Gastrocnemius medialis (tissue), 4 donors: ENCODE measurements at regions not wholly inside any gene's neighbourhood (a gene's known extent, or its start where the extent isn't known, plus 50 kb on each side); places are given as distances from the start of the nearest gene placed in this dataset.

Experiments
- ATAC-seq, 2 donors: fragments of 150-250 bp; one replicate each; pipeline ENCODE4 v1.9.1; 2016
- DNase-seq, 2 donors: peaks; one replicate each; pipeline ENCODE4 v3.0.0-alpha.2; 2019
- H3K27ac ChIP-seq, 4 donors: fragments of 200-600 bp; sonication (generic); 1 replicate in 1 of 4; 2 replicates in 3 of 4; pipeline ENCODE4 v1.5.1; 2016 to 2018; ENCODE audit warnings: mild to moderate bottlenecking in 2 of 4, moderate library complexity in 1 of 4
- H3K27me3 ChIP-seq, 3 donors: fragments of 200-600 bp; sonication (generic) in 2 of 3; 1 replicate in 1 of 3; 2 replicates in 2 of 3; pipeline versions ENCODE4 v1.5.1 to v1.6.0; 2016 to 2019; ENCODE audit warnings: mild to moderate bottlenecking in 1 of 3, moderate library complexity in 1 of 3
- H3K36me3 ChIP-seq, 2 donors: fragments of 200-600 bp; sonication (generic) in 1 of 2; one replicate each; pipeline ENCODE4 v1.5.1; 2017 to 2018
- H3K4me1 ChIP-seq, 2 donors: fragments of 200-600 bp; sonication (generic) in 1 of 2; one replicate each; pipeline ENCODE4 v1.5.1; 2016 to 2017; ENCODE audit warnings: mild to moderate bottlenecking in 2 of 2
- H3K4me3 ChIP-seq, 4 donors: fragments of 200-600 bp; sonication (generic) in 3 of 4; 1 replicate in 1 of 4; 2 replicates in 3 of 4; pipeline ENCODE4 v1.5.1; 2016 to 2019; ENCODE audit warnings: mild to moderate bottlenecking in 2 of 4
- H3K9me3 ChIP-seq, 3 donors: fragments of 200-600 bp; sonication (generic) in 2 of 3; 1 replicate in 1 of 3; 2 replicates in 2 of 3; pipeline ENCODE4 v1.5.1; 2016 to 2019
- POLR2A ChIP-seq, 2 donors: fragments of 450-650 bp; IDR thresholded peaks; one replicate each; pipeline ENCODE4 v1.6.1; 2017; ENCODE audit warnings: antibody characterized with exemption in 2 of 2, mild to moderate bottlenecking in 2 of 2, moderate library complexity in 2 of 2
- in situ Hi-C, 4 donors: fragments of 200-750 bp; cut with MboI; loops; one replicate each; pipeline versions ENCODE4 v1.15.0 to v1.8.0; 2017; ENCODE audit warnings: low sequenced_read_pairs in 4 of 4
- intact Hi-C: fragments of 100-400 bp; cut with DNase I; formaldehyde crosslinking; loops from one replicate; pipeline ENCODE4 v1.15.1; 2023; ENCODE audit warnings: low total_unique reads
- TF ChIP-seq, protein P1 (sequence below), 5 experiments: fragments of 450-650 bp in 3 of 5; fragments of 200-600 bp in 2 of 5; sonication (generic) in 2 of 5; IDR thresholded peaks in 4 of 5; conservative IDR thresholded peaks in 1 of 5; 1 replicate in 4 of 5; 2 replicates in 1 of 5; pipeline ENCODE4 v1.5.1; 2016 to 2019; ENCODE audit warnings: antibody characterized with exemption in 5 of 5, mild to moderate bottlenecking in 3 of 5, moderate library complexity in 3 of 5

DNA sequence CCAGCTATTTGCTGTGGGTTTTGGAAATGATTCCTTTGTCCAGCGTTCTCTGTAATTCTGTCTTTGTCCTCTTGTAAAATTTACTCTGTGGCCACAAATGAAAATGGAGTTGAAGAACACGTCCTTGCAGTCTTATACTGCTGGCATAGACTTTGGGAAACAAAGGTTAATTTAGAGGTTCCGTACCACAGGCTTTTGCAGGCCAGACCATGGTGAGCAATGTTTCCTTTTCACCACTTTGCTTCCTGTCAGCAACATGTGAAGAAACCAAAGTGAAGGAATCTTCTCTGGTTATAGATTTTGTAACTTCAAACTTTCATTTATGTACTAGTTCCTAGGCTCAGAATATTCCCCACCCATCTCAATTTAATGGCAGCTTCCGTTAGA is 488.5 kb downstream of the MDFIC start:
- TF ChIP-seq, protein P1, sequence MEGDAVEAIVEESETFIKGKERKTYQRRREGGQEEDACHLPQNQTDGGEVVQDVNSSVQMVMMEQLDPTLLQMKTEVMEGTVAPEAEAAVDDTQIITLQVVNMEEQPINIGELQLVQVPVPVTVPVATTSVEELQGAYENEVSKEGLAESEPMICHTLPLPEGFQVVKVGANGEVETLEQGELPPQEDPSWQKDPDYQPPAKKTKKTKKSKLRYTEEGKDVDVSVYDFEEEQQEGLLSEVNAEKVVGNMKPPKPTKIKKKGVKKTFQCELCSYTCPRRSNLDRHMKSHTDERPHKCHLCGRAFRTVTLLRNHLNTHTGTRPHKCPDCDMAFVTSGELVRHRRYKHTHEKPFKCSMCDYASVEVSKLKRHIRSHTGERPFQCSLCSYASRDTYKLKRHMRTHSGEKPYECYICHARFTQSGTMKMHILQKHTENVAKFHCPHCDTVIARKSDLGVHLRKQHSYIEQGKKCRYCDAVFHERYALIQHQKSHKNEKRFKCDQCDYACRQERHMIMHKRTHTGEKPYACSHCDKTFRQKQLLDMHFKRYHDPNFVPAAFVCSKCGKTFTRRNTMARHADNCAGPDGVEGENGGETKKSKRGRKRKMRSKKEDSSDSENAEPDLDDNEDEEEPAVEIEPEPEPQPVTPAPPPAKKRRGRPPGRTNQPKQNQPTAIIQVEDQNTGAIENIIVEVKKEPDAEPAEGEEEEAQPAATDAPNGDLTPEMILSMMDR (IDR thresholded peaks at IDR 0.05 in 4 of 5, conservative IDR thresholded peaks at IDR 0.05 in 1 of 5) = no peak
- no peak for TF ChIP-seq POLR2A (IDR thresholded peaks at IDR 0.05)
- no peak for ATAC-seq

DNA sequence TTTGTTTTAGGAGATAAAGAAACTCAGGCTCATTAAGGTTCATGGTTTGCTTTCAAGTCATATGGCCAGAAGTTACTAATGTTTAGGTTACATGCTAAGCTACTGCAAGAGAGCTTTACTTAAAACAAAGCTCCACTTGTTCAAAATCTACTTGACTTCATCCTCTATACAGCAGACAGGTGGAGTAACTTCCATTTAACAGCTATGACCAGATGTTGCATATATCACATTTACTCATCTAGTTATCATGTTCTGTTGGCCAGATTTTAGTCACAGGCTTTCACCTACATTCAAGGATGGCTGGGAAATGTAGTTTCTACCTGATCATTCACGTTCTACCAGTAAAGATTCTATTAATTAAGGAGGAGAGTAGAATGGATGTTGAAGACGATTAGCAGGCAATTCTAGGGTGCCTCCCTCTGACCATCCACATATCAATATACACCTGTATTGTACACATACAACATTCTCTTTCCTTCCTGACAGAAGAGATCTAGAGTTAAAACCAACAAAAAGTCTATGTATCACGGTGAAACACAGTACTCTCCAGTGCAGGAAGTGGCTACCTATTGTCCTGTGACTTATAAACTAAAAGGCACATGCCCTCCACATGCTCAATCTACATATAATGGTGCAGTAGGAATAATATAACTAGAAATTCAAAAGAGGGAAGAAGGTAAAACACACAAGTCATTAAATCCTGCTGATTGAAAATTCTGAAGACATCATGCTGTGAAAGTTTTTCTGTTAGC is 488.0 kb downstream of the MDFIC start:
- H3K4me3 ChIP-seq = no peak overlapping the region
- ATAC-seq = no peak
- no peak for DNase-seq
- in situ Hi-C loops (no loop called here), intact Hi-C loops (no loop called here)
- no peak overlapping the region for H3K27ac ChIP-seq
- TF ChIP-seq, protein P1 (IDR thresholded peaks at IDR 0.05 in 4 of 5, conservative IDR thresholded peaks at IDR 0.05 in 1 of 5) = no peak
- no peaks in the 10 kb centered on the region for H3K9me3 ChIP-seq
- no peaks in the 10 kb centered on the region for H3K4me1 ChIP-seq
- no peaks in the 10 kb centered on the region for H3K36me3 ChIP-seq
- H3K27me3 ChIP-seq = no peaks in the 10 kb centered on the region

More for the DNA sequence above, 488.5 kb downstream of the MDFIC start:
- intact Hi-C loops (no loop called here), in situ Hi-C loops (no loop called here)
- Histone ChIP-seq H3K36me3 (no peaks in the 10 kb centered on the region), H3K9me3 (no peaks in the 10 kb centered on the region), H3K4me3 (no peak overlapping the region), H3K4me1 (no peaks in the 10 kb centered on the region), H3K27me3 (no peaks in the 10 kb centered on the region), H3K27ac (no peak overlapping the region)
- DNase-seq = no peak

DNA sequence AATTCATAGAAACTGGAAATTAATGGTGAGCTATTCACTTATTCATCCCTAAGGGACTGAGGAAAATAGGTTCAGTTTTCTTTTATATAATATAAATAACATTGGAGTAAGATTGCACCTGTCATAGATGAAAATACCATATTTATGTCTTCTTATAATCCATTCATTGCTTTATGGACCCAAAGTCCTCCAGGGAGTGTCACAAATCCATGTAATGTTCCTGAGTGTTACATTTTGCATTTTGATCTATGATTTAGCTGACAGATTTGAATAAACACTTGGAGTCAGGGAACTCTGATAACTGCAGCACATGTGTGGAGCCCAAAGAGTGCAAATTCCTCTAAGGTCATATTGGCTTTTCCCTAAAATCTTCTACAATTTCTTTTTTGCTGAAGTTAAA is 484.3 kb downstream of the MDFIC start:
- DNase-seq (no peak), ATAC-seq (no peak)
- H3K27me3 ChIP-seq = no peaks in the 10 kb centered on the region
- H3K4me3 ChIP-seq = no peak overlapping the region
- in situ Hi-C loops (no loop called here), intact Hi-C loops (no loop called here)
- no peak overlapping the region for H3K27ac ChIP-seq
- no peaks in the 10 kb centered on the region for H3K4me1 ChIP-seq
- TF ChIP-seq POLR2A (IDR thresholded peaks at IDR 0.05) = no peak
- TF ChIP-seq, protein P1 (IDR thresholded peaks at IDR 0.05 in 4 of 5, conservative IDR thresholded peaks at IDR 0.05 in 1 of 5) = no peak
- H3K36me3 ChIP-seq = no peaks in the 10 kb centered on the region
- no peaks in the 10 kb centered on the region for H3K9me3 ChIP-seq

DNA sequence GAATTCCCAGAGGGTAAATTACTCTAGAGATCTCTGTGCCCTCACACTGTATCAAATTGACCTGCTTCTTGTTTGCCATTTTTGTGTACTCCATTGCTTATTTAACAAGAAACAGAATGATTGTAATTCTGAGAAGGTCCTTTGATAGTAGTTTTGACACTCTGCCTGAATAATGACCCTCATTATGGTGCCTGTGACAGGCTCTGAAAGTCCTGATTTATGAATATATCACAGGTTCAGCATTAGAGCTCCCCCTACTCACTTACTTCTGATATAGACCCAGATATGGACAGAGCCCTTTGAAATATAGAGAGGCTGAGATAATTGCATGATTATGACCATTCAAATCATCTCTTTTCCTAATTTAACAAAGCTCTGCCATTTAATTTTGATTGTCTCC is 465.2 kb downstream of the MDFIC start:
- in situ Hi-C loops = no loop called here
- no peak overlapping the region for H3K27ac ChIP-seq
- H3K27me3 ChIP-seq = no peaks in the 10 kb centered on the region
- no peaks in the 10 kb centered on the region for H3K9me3 ChIP-seq
- H3K4me1 ChIP-seq = no peaks in the 10 kb centered on the region
- intact Hi-C loops = no loop called here
- TF ChIP-seq, protein P1 (IDR thresholded peaks at IDR 0.05 in 4 of 5, conservative IDR thresholded peaks at IDR 0.05 in 1 of 5) = no peak
- TF ChIP-seq POLR2A (IDR thresholded peaks at IDR 0.05) = no peak
- no peak for ATAC-seq
- H3K4me3 ChIP-seq = no peak overlapping the region
- no peaks in the 10 kb centered on the region for H3K36me3 ChIP-seq
- DNase-seq = no peak

DNA sequence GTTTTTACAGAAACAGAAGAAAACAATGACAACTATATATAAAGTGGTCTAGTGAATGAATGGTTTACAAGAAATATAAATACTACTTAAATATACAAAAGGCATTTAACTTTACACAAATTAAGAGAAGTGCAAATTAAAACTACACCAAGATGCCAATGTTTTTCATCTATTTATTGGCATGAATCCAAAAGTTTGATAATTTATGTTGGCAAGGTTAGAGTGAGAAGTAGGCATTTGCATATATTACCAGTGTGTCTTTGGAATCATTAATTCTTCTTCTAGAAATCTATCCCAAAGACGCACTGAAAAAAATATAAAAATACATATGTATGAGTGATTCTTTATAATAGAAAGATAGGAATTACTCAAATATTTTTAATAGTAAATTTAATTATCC is 457.4 kb downstream of the MDFIC start:
- intact Hi-C loops = no loop called here
- Histone ChIP-seq H3K27me3 (no peaks in the 10 kb centered on the region), H3K36me3 (no peaks in the 10 kb centered on the region), H3K9me3 (no peaks in the 10 kb centered on the region), H3K4me3 (no peak overlapping the region), H3K4me1 (no peaks in the 10 kb centered on the region), H3K27ac (no peak overlapping the region)
- ATAC-seq = no peak
- DNase-seq = no peak
- in situ Hi-C loops = no loop called here
- TF ChIP-seq, protein P1 (IDR thresholded peaks at IDR 0.05 in 4 of 5, conservative IDR thresholded peaks at IDR 0.05 in 1 of 5) = no peak
- TF ChIP-seq POLR2A (IDR thresholded peaks at IDR 0.05) = no peak
